ENCODE measurements at regions not wholly inside any gene's neighbourhood (a gene's known extent, or its start where the extent isn't known, plus 50 kb on each side); places are given as distances from the start of the nearest gene placed in this dataset.

DNA sequence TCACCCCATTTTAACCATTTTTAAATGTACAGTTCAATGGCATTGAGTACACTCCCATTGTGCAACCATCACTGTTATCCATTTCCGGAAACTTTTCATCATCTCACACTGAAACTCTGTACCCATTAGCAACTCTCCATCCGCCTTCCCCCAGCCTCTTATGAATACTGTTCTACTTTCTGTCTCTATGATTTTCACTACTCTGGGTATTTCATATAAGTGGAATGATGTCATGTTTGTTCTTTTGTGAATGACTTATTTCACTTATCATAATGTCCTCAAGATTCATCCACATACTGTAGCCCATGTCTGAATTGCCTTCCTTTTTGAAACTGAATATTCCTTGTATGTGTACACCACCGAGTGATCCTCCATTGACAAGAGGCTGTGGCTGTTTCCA, 92.9 kb upstream of the TOX2 start:
- H3K79me2 ChIP-seq = no peaks in the 10 kb centered on the region
- no peak overlapping the region for H3K4me3 ChIP-seq
- WGBS (ENCODE audit: low lambda C conversion rate, missing lambda C conversion rate) = 87% methylated on average over 3 of the region's 3 CpGs
- H3K36me3 ChIP-seq (replicated peaks; ENCODE audit: insufficient read depth, low read depth) = no peaks in the 10 kb centered on the region
- H3K9me2 ChIP-seq (replicated peaks; ENCODE audit: insufficient read depth) = no peaks in the 10 kb centered on the region
- H3K4me2 ChIP-seq = no peak overlapping the region
- H4K20me1 ChIP-seq (ENCODE audit: insufficient read depth, poor library complexity, severe bottlenecking) = no peaks in the 10 kb centered on the region
- peaks cover 5% of the 10 kb centered on the region for H3K27me3 ChIP-seq
- no peak overlapping the region for H2AFZ ChIP-seq
- no peaks in the 10 kb centered on the region for H3K9me3 ChIP-seq (ENCODE audit: low read depth)
- TF ChIP-seq EZH2 (IDR thresholded peaks at IDR 0.05; ENCODE audit: borderline replicate concordance) = no peak
- TF ChIP-seq EZH2phosphoT487 (IDR thresholded peaks at IDR 0.05; ENCODE audit: low read depth, severe bottlenecking, unreplicated experiment) = no peak
- TF ChIP-seq, protein P1, sequence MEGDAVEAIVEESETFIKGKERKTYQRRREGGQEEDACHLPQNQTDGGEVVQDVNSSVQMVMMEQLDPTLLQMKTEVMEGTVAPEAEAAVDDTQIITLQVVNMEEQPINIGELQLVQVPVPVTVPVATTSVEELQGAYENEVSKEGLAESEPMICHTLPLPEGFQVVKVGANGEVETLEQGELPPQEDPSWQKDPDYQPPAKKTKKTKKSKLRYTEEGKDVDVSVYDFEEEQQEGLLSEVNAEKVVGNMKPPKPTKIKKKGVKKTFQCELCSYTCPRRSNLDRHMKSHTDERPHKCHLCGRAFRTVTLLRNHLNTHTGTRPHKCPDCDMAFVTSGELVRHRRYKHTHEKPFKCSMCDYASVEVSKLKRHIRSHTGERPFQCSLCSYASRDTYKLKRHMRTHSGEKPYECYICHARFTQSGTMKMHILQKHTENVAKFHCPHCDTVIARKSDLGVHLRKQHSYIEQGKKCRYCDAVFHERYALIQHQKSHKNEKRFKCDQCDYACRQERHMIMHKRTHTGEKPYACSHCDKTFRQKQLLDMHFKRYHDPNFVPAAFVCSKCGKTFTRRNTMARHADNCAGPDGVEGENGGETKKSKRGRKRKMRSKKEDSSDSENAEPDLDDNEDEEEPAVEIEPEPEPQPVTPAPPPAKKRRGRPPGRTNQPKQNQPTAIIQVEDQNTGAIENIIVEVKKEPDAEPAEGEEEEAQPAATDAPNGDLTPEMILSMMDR (IDR thresholded peaks at IDR 0.05; ENCODE audit: poor library complexity) = no peak
- H3K27ac ChIP-seq = no peak overlapping the region
- no peak for DNase-seq (ENCODE audit: low spot score)
- no peaks in the 10 kb centered on the region for H3K4me1 ChIP-seq (ENCODE audit: insufficient read depth)

DNA sequence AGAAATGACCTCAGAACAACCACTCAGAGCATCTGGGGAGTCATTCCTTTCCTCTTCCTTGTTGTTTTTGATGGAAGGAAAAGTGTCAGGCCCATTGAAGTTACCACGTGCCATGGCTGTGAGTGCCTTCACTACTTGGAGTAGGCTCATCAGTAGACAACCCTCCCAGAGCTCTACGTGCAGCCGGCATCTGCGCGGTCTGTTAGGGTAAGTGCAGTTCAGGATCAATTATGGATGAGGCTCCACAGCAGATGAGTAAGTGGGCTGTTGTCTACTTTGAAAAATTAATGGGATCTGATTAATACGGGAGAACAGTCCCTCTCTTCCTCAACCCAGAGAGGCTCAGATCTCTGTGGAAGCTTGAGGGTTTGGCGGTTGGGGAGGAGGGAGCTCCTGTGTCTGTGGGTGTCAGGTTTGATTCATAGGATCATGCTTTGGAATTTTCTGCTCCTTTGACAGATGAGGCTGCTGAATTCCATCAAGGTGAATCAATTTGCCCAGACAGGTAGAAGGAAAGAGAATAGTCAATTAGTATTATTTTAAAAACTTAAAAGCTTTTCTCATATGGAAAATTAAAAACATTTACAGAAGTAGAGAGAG, 93.8 kb upstream of the TOX2 start:
- DNase-seq (ENCODE audit: low spot score) = no peak
- H3K4me3 ChIP-seq = no peak overlapping the region
- no peak overlapping the region for H2AFZ ChIP-seq
- H3K79me2 ChIP-seq = no peaks in the 10 kb centered on the region
- TF ChIP-seq, protein P1 (IDR thresholded peaks at IDR 0.05; ENCODE audit: poor library complexity) = no peak
- no peak for TF ChIP-seq EZH2 (IDR thresholded peaks at IDR 0.05; ENCODE audit: borderline replicate concordance)
- no peak for TF ChIP-seq EZH2phosphoT487 (IDR thresholded peaks at IDR 0.05; ENCODE audit: low read depth, severe bottlenecking, unreplicated experiment)
- no peaks in the 10 kb centered on the region for H3K9me3 ChIP-seq (ENCODE audit: low read depth)
- H3K27me3 ChIP-seq = peaks cover 5% of the 10 kb centered on the region
- WGBS (ENCODE audit: low lambda C conversion rate, missing lambda C conversion rate) = 89% methylated on average over 7 of the region's 7 CpGs
- H3K4me2 ChIP-seq = no peak overlapping the region
- no peaks in the 10 kb centered on the region for H3K4me1 ChIP-seq (ENCODE audit: insufficient read depth)
- H3K27ac ChIP-seq = no peak overlapping the region
- no peaks in the 10 kb centered on the region for H3K36me3 ChIP-seq (replicated peaks; ENCODE audit: insufficient read depth, low read depth)
- H4K20me1 ChIP-seq (ENCODE audit: insufficient read depth, poor library complexity, severe bottlenecking) = no peaks in the 10 kb centered on the region
- no peaks in the 10 kb centered on the region for H3K9me2 ChIP-seq (replicated peaks; ENCODE audit: insufficient read depth)

DNA sequence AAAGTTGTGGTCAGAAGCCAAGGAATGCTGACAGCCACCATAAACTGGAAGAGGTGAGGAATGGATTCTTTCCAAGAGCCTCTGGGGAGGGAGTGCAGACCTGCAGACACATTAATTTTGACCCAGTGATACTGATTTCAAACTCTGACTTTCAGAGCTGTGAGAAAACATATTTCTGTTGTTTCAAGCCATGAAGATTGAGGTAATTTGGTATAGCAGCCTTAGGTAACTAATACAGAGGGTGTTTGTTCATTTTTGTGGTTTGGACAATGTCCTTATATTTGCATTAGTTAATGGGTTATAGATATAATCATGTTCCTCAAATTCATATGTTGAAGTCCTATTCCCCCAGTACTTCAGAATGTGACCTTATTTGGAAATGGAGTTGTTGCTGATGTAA, 85.4 kb upstream of the GTSF1L start:
- DNase-seq (ENCODE audit: low spot score) = no peak
- no peak overlapping the region for H2AFZ ChIP-seq
- no peak overlapping the region for H3K4me2 ChIP-seq
- H3K9me3 ChIP-seq (ENCODE audit: low read depth) = no peaks in the 10 kb centered on the region
- no peaks in the 10 kb centered on the region for H4K20me1 ChIP-seq (ENCODE audit: insufficient read depth, poor library complexity, severe bottlenecking)
- no peak overlapping the region for H3K4me3 ChIP-seq
- no peaks in the 10 kb centered on the region for H3K36me3 ChIP-seq (replicated peaks; ENCODE audit: insufficient read depth, low read depth)
- no peaks in the 10 kb centered on the region for H3K27me3 ChIP-seq
- no peak overlapping the region for H3K27ac ChIP-seq
- no peaks in the 10 kb centered on the region for H3K79me2 ChIP-seq
- no peak for TF ChIP-seq EZH2 (IDR thresholded peaks at IDR 0.05; ENCODE audit: borderline replicate concordance)
- TF ChIP-seq, protein P1 (IDR thresholded peaks at IDR 0.05; ENCODE audit: poor library complexity) = no peak
- TF ChIP-seq EZH2phosphoT487 (IDR thresholded peaks at IDR 0.05; ENCODE audit: low read depth, severe bottlenecking, unreplicated experiment) = no peak
- no peaks in the 10 kb centered on the region for H3K9me2 ChIP-seq (replicated peaks; ENCODE audit: insufficient read depth)
- H3K4me1 ChIP-seq (ENCODE audit: insufficient read depth) = no peaks in the 10 kb centered on the region
